ENCODE measurements at regions not wholly inside any gene's neighbourhood (a gene's known extent, or its start where the extent isn't known, plus 50 kb on each side); places are given as distances from the start of the nearest gene placed in this dataset.

DNA sequence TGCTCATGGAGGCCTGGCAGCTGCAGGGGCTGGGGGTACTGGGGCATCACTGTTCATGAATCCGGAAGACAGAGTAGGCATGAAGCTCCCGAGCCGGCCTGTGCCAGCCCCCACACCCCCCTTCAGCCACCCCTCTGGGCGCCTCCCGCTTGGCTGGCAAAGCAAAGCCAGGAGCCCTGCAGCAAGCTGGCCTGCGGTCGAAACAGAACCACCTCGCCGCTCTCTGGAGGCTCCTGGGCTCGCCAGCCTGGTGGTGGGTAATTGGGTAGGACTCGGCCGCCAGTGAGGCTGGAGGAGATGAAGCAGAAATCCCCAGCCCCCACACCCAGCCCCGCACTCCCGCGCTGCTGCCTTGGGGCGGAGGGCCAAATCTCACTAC lies 70.9 kb upstream of the GPC1 start:
- peaks cover 6% of the 10 kb centered on the region for H3K4me1 ChIP-seq (ENCODE audit: control insufficient read depth, insufficient read depth, low read length)
- H3K27me3 ChIP-seq (ENCODE audit: control insufficient read depth, insufficient read depth, low read length), result no peaks in the 10 kb centered on the region
- H3K36me3 ChIP-seq (ENCODE audit: control insufficient read depth, insufficient read depth, low read length), result no peaks in the 10 kb centered on the region
- no peak overlapping the region for H3K4me3 ChIP-seq (ENCODE audit: low read length)
- H3K9me3 ChIP-seq (ENCODE audit: control insufficient read depth, low read length), result no peaks in the 10 kb centered on the region
- H3K9ac ChIP-seq (ENCODE audit: low read length), result no peak overlapping the region

DNA sequence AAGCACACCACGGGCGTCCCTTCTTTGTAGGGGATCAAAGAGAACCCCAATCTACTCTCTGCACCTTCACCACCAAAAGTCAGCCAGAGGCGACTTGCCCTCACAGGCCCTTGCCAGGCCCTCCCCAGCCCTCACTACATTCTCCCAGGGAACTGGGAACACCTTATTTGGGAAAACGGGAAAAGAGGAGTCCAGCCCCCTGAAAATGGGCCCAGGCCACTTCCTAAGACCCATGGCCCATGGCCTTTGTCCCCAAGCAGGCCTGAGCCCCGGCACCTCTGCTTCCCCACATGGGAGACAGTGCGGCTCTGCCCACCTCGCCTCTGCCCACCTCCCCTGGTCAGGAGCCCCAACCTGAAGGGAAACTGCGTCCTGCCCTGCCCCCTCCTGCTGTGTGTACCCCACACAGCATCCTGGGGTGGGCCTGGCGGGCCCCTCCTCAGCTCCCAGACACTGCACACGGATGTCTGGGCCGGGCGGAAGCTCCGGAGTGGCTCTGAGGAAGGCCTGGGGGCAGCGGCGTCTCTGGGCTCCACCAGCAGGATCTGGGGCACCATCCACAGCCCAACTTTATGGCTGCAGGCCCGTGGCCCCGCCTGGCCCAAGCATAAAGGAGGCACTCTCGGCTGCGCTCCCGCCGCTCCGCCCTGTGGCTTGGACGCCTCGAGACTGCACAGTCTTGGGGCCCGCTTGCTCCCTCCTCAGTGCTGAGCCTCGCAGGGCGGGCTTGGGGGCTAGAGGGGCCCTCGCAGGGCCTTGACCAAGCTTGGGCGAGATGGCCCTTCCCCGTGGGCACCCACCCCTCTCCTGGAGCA lies 70.3 kb upstream of the GPC1 start:
- no peaks in the 10 kb centered on the region for H3K27me3 ChIP-seq (ENCODE audit: control insufficient read depth, insufficient read depth, low read length)
- peaks cover 12% of the 10 kb centered on the region for H3K4me1 ChIP-seq (ENCODE audit: control insufficient read depth, insufficient read depth, low read length)
- no peaks in the 10 kb centered on the region for H3K36me3 ChIP-seq (ENCODE audit: control insufficient read depth, insufficient read depth, low read length)
- no peak overlapping the region for H3K4me3 ChIP-seq (ENCODE audit: low read length)
- H3K9me3 ChIP-seq (ENCODE audit: control insufficient read depth, low read length), result no peaks in the 10 kb centered on the region
- H3K9ac ChIP-seq (ENCODE audit: low read length), result no peak overlapping the region

DNA sequence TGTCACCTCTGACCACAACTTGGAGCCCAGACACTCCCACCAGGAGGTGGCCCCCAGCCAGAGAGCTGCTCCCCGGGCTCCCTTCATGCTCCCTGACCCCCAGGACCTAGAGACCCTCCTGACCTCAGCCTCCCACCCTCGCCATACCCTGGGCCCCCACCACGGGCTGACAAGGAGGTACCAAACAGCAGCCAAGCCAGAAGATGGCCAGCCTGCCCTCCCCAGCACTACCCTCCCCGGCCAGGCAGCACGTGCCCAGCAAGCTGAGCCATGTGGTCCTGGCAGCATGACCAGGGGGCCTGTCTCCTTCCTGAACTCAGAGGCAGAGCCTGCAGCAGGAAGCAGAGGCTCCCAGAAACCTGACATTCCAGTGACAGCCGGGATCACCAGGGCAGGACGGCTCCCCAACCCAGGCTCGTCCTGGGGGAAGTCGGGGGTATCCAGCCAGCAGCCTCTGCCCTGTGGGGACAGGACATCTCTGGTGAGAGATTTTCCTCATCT lies 69.4 kb upstream of the GPC1 start:
- Histone ChIP-seq H3K4me1 (ENCODE audit: control insufficient read depth, insufficient read depth, low read length) (peaks cover 16% of the 10 kb centered on the region), H3K36me3 (ENCODE audit: control insufficient read depth, insufficient read depth, low read length) (no peaks in the 10 kb centered on the region), H3K27me3 (ENCODE audit: control insufficient read depth, insufficient read depth, low read length) (no peaks in the 10 kb centered on the region), H3K9me3 (ENCODE audit: control insufficient read depth, low read length) (no peaks in the 10 kb centered on the region), H3K4me3 (ENCODE audit: low read length) (no peak overlapping the region), H3K9ac (ENCODE audit: low read length) (no peak overlapping the region)

DNA sequence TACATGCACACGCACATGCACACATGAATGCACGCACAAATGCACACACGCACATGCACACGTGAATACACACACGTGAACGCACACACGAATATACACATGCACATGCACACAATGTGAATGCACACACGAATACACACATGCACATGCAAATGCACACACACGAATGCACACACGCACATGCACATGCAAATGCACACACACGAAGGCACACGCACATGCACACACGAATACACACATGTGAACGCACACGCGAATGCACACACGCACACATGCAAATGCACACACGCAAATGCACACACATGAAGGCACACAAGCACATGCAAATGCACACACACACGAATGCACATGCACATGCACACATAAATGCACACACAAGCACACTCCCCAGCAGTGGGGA lies 68.6 kb upstream of the GPC1 start:
- Histone ChIP-seq H3K9ac (ENCODE audit: low read length) (no peak overlapping the region), H3K4me3 (ENCODE audit: low read length) (no peak overlapping the region), H3K9me3 (ENCODE audit: control insufficient read depth, low read length) (no peaks in the 10 kb centered on the region), H3K36me3 (ENCODE audit: control insufficient read depth, insufficient read depth, low read length) (no peaks in the 10 kb centered on the region), H3K4me1 (ENCODE audit: control insufficient read depth, insufficient read depth, low read length) (peaks cover 11% of the 10 kb centered on the region), H3K27me3 (ENCODE audit: control insufficient read depth, insufficient read depth, low read length) (no peaks in the 10 kb centered on the region)

DNA sequence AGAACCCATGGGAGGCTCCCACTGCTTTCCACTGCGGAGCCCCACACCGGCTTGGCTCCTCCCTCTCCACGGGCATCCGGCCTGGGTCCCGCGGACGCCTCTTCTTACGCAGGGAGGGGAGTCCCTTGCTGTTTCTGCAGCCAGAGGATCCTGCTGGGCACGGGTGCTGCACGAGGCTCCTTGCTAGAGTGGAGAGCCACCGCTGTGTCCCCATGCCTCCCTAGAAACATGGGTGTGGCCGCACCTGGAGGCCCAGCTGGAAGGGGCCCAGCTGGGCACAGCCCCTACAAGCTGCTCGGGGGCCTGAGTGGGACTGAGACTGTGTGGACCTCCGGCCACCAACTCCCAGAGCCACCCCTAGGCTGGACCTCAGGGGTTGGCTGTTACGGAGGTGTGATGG lies 67.7 kb upstream of the GPC1 start:
- H3K4me3 ChIP-seq (ENCODE audit: low read length), result no peak overlapping the region
- H3K9ac ChIP-seq (ENCODE audit: low read length), result no peak overlapping the region
- peaks cover 11% of the 10 kb centered on the region for H3K4me1 ChIP-seq (ENCODE audit: control insufficient read depth, insufficient read depth, low read length)
- H3K36me3 ChIP-seq (ENCODE audit: control insufficient read depth, insufficient read depth, low read length), result no peaks in the 10 kb centered on the region
- H3K9me3 ChIP-seq (ENCODE audit: control insufficient read depth, low read length), result no peaks in the 10 kb centered on the region
- no peaks in the 10 kb centered on the region for H3K27me3 ChIP-seq (ENCODE audit: control insufficient read depth, insufficient read depth, low read length)

DNA sequence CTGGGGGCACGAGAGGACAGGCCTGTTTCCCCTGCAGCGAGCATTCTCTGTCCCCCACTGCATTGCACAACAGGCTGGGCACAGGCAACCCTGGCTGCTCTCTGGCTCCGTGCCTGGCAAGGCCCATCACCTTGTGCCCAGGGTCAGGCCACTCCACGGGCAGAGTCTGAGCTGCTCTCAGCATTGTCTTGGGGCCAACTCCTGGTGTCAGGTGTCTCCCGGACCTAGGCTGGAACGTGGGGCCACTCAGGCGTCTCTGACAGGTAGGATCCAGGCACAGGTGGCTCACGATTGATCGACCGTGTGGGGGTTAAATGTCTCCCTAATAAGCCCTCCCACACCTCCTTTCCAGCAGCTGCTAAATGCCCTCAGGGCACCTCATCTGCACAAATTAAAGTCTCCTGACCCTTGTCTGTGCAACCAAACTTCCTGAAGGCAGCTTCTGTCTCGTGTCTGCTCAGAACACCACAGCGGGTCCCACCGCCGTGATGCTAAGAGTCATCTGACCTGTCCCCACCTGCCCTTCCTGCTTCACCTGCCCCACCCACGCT lies 66.6 kb upstream of the GPC1 start:
- no peaks in the 10 kb centered on the region for H3K27me3 ChIP-seq (ENCODE audit: control insufficient read depth, insufficient read depth, low read length)
- no peak overlapping the region for H3K4me3 ChIP-seq (ENCODE audit: low read length)
- no peaks in the 10 kb centered on the region for H3K9me3 ChIP-seq (ENCODE audit: control insufficient read depth, low read length)
- H3K4me1 ChIP-seq (ENCODE audit: control insufficient read depth, insufficient read depth, low read length), result peaks cover 13% of the 10 kb centered on the region
- no peaks in the 10 kb centered on the region for H3K36me3 ChIP-seq (ENCODE audit: control insufficient read depth, insufficient read depth, low read length)
- no peak overlapping the region for H3K9ac ChIP-seq (ENCODE audit: low read length)

DNA sequence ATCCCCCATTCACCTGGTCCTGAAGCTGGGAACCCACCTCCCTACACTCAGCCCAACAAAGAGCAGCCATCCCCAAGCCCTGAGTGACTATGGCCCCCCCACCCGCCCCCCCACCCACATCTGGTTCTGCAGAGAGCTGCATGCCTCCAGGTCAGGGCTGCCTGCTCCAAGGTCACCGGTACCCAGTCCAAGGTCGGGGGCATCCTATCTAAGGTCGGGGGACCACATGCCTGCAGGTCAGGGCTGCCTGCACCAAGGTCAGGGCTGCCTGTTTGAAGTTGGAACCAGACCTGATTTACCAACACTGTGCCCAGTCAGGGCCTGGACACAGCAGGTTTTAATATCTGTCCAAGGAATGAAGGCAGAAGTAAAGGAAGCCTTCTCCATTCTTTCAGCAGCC lies 66.1 kb upstream of the GPC1 start:
- Histone ChIP-seq H3K27me3 (ENCODE audit: control insufficient read depth, insufficient read depth, low read length) (no peaks in the 10 kb centered on the region), H3K36me3 (ENCODE audit: control insufficient read depth, insufficient read depth, low read length) (no peaks in the 10 kb centered on the region), H3K9ac (ENCODE audit: low read length) (no peak overlapping the region), H3K4me1 (ENCODE audit: control insufficient read depth, insufficient read depth, low read length) (peaks cover 15% of the 10 kb centered on the region), H3K4me3 (ENCODE audit: low read length) (no peak overlapping the region), H3K9me3 (ENCODE audit: control insufficient read depth, low read length) (no peaks in the 10 kb centered on the region)

DNA sequence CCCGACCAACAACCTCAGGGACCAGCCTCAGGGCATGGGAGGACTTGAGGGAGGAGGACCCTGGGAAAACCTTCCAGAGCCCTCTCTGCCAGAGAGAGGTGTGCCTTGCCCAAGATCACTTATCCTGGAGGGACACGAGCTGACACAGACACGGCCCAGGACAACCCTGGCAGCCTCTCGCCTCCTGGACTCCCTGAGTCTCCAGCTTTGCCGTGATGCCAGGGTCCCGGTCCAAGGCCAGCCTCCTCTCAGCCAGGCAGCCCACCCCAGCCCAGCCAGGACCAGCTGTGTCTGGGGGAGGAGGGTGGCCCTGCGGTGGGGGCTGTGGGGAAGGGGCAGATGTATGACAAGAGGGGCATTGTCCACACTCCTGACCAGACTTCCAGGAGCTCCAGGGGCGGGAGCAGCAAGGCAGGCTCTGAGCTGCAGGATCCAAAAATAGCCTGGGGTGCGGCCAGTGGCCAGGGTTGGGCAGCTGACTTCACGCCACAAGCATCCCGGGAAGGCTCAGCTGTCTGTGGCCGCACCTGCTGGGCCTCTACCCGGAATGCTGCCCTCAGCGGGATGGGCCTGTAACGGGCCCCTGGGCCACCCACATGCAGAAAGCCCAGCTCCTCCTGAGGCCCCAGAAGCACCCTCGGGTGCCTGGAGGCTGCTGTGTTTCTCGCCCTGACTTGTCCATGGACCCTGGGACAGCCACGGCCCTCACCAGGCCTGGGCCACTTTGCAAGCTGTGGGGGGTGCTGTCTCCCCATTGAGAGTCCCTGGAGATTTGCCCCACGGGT lies 65.5 kb upstream of the GPC1 start:
- no peak overlapping the region for H3K4me3 ChIP-seq (ENCODE audit: low read length)
- H3K9ac ChIP-seq (ENCODE audit: low read length), result no peak overlapping the region
- no peaks in the 10 kb centered on the region for H3K36me3 ChIP-seq (ENCODE audit: control insufficient read depth, insufficient read depth, low read length)
- H3K4me1 ChIP-seq (ENCODE audit: control insufficient read depth, insufficient read depth, low read length), result peaks cover 15% of the 10 kb centered on the region
- H3K9me3 ChIP-seq (ENCODE audit: control insufficient read depth, low read length), result no peaks in the 10 kb centered on the region
- H3K27me3 ChIP-seq (ENCODE audit: control insufficient read depth, insufficient read depth, low read length), result no peaks in the 10 kb centered on the region

DNA sequence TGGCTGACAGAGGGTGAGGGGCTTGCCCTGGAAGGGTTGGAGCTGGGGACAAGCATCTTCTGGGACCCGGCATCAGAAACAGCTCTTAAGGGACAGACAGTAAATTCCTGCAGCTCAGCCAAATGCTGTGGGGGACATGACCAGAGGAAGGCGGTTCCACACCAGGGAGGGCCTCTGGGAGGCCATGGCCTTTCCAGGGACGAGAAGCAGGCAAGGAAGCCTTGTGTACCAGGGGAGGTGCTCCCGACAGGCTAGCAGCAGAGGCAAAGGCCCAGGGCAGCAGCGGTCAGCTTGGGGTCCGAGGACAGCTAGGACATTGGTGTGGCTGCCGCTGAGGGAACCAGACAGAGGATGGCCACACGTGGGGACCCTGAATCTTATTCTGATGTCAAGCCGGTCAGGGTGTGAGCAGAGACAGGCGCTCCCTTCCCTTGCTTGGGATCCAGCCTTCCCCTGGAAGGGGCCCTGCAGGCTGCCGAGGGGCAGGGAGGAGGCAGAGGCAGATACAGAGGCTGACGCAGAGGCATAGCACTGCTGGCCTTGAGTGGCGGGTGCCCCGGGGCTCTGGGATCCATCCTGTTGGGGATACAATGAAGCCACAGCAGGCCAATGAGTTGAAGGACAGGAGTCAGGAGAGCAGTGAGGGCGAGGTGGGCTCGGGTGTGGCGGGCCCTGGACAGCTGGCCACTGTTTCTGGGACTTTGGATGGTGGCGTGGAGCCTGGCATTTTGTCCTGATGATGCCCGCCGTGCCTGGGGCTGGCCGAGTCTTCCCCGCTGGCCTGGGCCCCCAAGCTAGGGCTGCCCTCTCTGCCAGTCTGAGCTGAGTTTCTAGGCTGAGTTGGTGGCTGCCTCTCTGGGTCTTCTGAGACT lies 64.1 kb upstream of the GPC1 start:
- no peak overlapping the region for H3K9ac ChIP-seq (ENCODE audit: low read length)
- peaks cover 15% of the 10 kb centered on the region for H3K4me1 ChIP-seq (ENCODE audit: control insufficient read depth, insufficient read depth, low read length)
- no peaks in the 10 kb centered on the region for H3K27me3 ChIP-seq (ENCODE audit: control insufficient read depth, insufficient read depth, low read length)
- no peaks in the 10 kb centered on the region for H3K36me3 ChIP-seq (ENCODE audit: control insufficient read depth, insufficient read depth, low read length)
- no peak overlapping the region for H3K4me3 ChIP-seq (ENCODE audit: low read length)
- no peaks in the 10 kb centered on the region for H3K9me3 ChIP-seq (ENCODE audit: control insufficient read depth, low read length)

DNA sequence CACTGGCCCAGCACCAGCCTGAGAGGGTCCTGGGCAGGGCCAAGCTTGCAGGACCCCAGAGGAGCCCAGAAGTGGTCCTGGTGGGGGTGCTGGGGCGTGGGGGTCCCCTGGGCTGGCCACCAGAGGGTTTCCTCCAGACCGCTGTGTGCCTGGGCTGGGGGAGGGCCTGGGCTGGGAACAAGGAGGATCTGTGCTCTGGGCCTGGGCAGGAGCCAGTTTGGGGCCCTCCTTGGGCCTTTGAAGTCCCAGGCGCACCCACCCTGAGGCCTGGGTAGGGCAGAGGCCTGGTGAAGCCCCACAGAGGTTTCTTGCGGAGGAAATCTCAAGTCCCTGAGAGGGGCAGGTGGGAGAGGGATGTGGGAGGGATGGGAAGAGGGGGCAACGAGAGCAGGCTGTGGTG lies 63.4 kb upstream of the GPC1 start:
- H3K9me3 ChIP-seq (ENCODE audit: control insufficient read depth, low read length), result no peaks in the 10 kb centered on the region
- no peaks in the 10 kb centered on the region for H3K27me3 ChIP-seq (ENCODE audit: control insufficient read depth, insufficient read depth, low read length)
- no peak overlapping the region for H3K9ac ChIP-seq (ENCODE audit: low read length)
- no peaks in the 10 kb centered on the region for H3K36me3 ChIP-seq (ENCODE audit: control insufficient read depth, insufficient read depth, low read length)
- H3K4me3 ChIP-seq (ENCODE audit: low read length), result no peak overlapping the region
- peaks cover 15% of the 10 kb centered on the region for H3K4me1 ChIP-seq (ENCODE audit: control insufficient read depth, insufficient read depth, low read length)

DNA sequence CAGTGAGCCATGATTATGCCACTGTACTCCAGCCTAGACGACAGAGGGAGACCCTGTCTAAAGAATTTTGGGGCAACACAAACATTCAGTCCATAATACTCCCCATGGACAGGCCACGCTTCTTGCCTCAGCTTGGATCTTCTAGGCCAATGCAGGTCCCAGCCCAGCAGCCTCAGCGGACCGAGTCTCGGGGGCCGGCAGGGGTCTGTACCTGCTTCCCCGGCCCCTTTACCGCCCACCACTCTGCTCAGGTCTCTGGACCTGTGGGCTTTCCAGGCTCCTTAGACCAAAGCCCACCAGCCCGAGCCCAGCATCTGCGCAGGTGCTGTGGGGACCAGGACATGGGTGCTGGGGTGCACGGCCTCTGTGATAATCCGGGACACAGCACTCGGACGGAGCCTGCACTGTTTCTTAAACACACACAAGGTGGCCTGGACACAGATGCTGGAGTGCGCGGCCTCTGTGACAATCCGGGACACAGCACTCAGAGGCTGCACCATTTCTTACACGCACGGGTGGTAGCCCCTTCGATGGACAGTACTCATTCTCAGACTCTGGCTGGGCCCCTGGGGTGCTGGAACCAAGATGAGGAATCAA lies 62.1 kb upstream of the GPC1 start:
- no peaks in the 10 kb centered on the region for H3K9me3 ChIP-seq (ENCODE audit: control insufficient read depth, low read length)
- no peaks in the 10 kb centered on the region for H3K27me3 ChIP-seq (ENCODE audit: control insufficient read depth, insufficient read depth, low read length)
- H3K4me3 ChIP-seq (ENCODE audit: low read length), result no peak overlapping the region
- H3K36me3 ChIP-seq (ENCODE audit: control insufficient read depth, insufficient read depth, low read length), result no peaks in the 10 kb centered on the region
- no peak overlapping the region for H3K9ac ChIP-seq (ENCODE audit: low read length)
- peaks cover 15% of the 10 kb centered on the region for H3K4me1 ChIP-seq (ENCODE audit: control insufficient read depth, insufficient read depth, low read length)
